Pulmonary artery endothelial cell (primary cell): ENCODE measurements at regions not wholly inside any gene's neighbourhood (a gene's known extent, or its start where the extent isn't known, plus 50 kb on each side); places are given as distances from the start of the nearest gene placed in this dataset.
"Not testable (repeated sequence)": the region's sequence is repeated elsewhere in the genome, so short reads cannot be mapped to it uniquely, and the experiment has no call there.

Experiments
- DNase-seq: peaks from one replicate; pipeline ENCODE4 v3.0.0-alpha.2; 2011; ENCODE audit warnings: low read depth, low spot score

GRCh38 chr6:76694795-76695194 lies 622.3 kb upstream of the IMPG1 start:
- DNase-seq, result no peak

- DNase-seq, result no peak
These were observed 612.4 kb upstream of the IMPG1 start for GRCh38 chr6:76684875-76685274.

GRCh38 chr6:76683985-76684384 lies 611.5 kb upstream of the IMPG1 start:
- DNase-seq, result no peak

- no peak for DNase-seq
These were observed 610.4 kb upstream of the IMPG1 start for GRCh38 chr6:76682842-76683241.

- DNase-seq, result peak; percentile 36
These were observed 609.3 kb upstream of the IMPG1 start for GRCh38 chr6:76681781-76682180.

GRCh38 chr6:76677017-76677416 lies 604.6 kb upstream of the IMPG1 start:
- DNase-seq, result no peak

- DNase-seq, result peak; percentile 10
These were observed 599.3 kb upstream of the IMPG1 start for GRCh38 chr6:76671751-76672150.

- DNase-seq, result no peak
These were observed 571.8 kb upstream of the IMPG1 start for GRCh38 chr6:76644231-76644630.

GRCh38 chr6:76639941-76640340 lies 567.5 kb upstream of the IMPG1 start:
- DNase-seq, result no peak

- no peak for DNase-seq
These were observed 562.2 kb upstream of the IMPG1 start for GRCh38 chr6:76634695-76635094.

- DNase-seq, result no peak
These were observed 560.8 kb upstream of the IMPG1 start for GRCh38 chr6:76633259-76633658.

- no peak for DNase-seq
These were observed 559.2 kb upstream of the IMPG1 start for GRCh38 chr6:76631622-76632021.

- DNase-seq, result no peak
These were observed 542.9 kb upstream of the IMPG1 start for GRCh38 chr6:76615395-76615794.

GRCh38 chr6:76612954-76613353 lies 540.5 kb upstream of the IMPG1 start:
- DNase-seq, result no peak

- no peak for DNase-seq
These were observed 536.7 kb upstream of the IMPG1 start for GRCh38 chr6:76609160-76609559.

- DNase-seq, result no peak
These were observed 521.6 kb upstream of the IMPG1 start for GRCh38 chr6:76594109-76594508.

GRCh38 chr6:76593668-76594067 lies 521.2 kb upstream of the IMPG1 start:
- no peak for DNase-seq

GRCh38 chr6:76592566-76592965 lies 520.1 kb upstream of the IMPG1 start:
- DNase-seq, result no peak

GRCh38 chr6:76587271-76587670 lies 514.8 kb upstream of the IMPG1 start:
- DNase-seq, result no peak

GRCh38 chr6:76584121-76584520 lies 511.7 kb upstream of the IMPG1 start:
- no peak for DNase-seq

- no peak for DNase-seq
These were observed 506.3 kb upstream of the IMPG1 start for GRCh38 chr6:76578746-76579145.

- DNase-seq, result no peak
These were observed 502.3 kb upstream of the IMPG1 start for GRCh38 chr6:76574746-76575145.

- no peak for DNase-seq
These were observed 493.5 kb upstream of the IMPG1 start for GRCh38 chr6:76565932-76566331.

- not testable (repeated sequence) for DNase-seq
These were observed 489.9 kb upstream of the IMPG1 start for GRCh38 chr6:76562371-76562770.
